GM12872 (cell line): ENCODE measurements at regions not wholly inside any gene's neighbourhood (a gene's known extent, or its start where the extent isn't known, plus 50 kb on each side); places are given as distances from the start of the nearest gene placed in this dataset.

ENCODE experiments used
- CTCF ChIP-seq: IDR thresholded peaks from 3 replicates; pipeline ENCODE4 v1.5.1; 2011; ENCODE audit warnings: low read depth, mild to moderate bottlenecking, low read length, moderate library complexity; ENCODE audit not compliant: insufficient read depth

GRCh38 chrX:20965270-20966044 lies 408.8 kb upstream of the CNKSR2 start:
- TF ChIP-seq CTCF = no peak

DNA sequence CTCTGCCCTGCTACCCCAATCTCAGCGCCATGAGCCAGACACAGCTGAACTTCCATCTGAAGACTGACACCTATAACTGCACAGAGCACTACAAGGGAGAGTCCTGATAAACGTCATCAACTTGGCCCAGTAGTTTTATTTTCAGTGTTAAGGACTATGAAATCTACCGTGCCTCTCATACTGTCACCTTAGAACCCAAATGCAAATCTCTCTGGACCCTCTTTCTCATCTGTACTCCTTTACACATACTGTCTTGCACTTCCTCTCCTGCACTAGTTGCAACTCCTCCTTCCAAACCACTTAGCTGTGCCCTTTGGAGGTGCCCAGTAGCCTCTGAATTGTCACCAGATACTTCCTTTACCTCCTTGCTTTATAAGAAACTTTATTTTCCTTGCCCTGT lies 420.2 kb upstream of the CNKSR2 start:
- no peak for TF ChIP-seq CTCF

GRCh38 chrX:20952180-20952579 lies 422.0 kb upstream of the CNKSR2 start:
- no peak for TF ChIP-seq CTCF

DNA sequence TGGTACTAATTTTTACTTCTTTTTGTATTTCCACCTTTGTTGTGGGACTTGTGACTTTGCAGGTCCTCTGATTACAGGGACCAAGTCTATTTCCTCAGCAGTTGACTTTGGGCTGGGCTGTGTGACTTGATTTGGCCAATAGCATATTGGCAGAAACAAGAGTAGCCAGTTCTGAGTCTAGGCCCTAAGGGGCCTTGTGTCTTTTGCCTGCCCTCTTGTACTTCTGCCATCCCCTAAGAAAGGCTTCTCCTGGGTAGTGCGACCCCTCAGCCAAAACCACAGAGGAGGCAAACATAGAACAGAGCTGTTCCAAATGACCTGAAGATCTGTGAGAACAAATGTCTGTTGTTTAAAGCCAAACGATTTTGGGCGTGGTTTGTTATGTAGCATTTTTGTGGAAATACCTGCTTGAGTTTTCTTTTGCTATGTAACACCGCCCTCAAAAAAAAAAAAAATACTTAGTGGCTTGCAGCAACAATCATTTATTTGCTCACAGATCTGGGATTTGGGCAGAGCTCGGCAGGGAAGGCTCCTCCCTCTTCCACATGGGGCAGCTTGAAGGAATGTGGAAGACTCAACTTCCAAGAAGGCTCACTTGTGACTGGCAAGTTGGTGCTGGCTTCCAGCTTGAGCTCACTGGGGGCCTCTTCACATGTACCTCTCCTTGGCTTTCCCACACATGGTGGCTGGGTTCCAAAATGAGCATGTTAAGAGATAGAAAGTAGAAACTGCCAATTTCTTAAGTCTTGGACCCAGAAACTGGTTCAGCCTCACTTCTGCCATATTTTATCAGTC lies 423.0 kb upstream of the CNKSR2 start:
- TF ChIP-seq CTCF = no peak

GRCh38 chrX:20947411-20947912 lies 426.8 kb upstream of the CNKSR2 start:
- no peak for TF ChIP-seq CTCF

DNA sequence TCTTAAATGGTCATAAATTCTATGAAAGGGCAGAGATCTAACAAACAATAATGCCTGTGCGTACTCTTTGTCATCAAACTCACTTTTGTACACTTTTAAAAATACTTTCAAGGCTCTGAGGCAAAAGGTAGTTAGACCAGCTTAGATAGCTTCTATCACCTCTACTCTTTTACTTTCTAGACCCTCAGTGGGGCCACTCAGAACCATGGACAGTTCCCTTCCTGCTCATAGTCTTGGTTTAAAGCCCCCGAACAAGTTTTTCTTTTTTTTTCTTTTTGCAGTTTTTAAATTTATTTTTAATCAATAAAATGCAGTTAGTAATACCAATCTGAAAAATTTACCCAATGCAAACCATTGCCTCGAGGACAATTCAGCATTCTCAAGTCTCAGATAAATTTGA lies 460.5 kb upstream of the CNKSR2 start:
- no peak for TF ChIP-seq CTCF

- TF ChIP-seq CTCF = no peak
Observed at GRCh38 chrX:20906571-20906970, 467.6 kb upstream of the CNKSR2 start.
